Coronary artery (tissue), 2 donors: ENCODE measurements at regions not wholly inside any gene's neighbourhood (a gene's known extent, or its start where the extent isn't known, plus 50 kb on each side); places are given as distances from the start of the nearest gene placed in this dataset.

ENCODE experiments used
- DNase-seq: peaks from one replicate; pipeline ENCODE4 v3.0.0-alpha.2; 2017; ENCODE audit warnings: low spot score
- H3K27ac ChIP-seq, 2 donors: fragments of 200-600 bp; sonication (generic); one replicate each; pipeline ENCODE4 v1.5.1; 2016 to 2019
- H3K4me3 ChIP-seq: fragments of 200-600 bp; sonication (generic); 2 replicates; pipeline ENCODE4 v1.5.1; 2016; ENCODE audit warnings: mild to moderate bottlenecking, moderate library complexity
- TF ChIP-seq, protein P1 (sequence below): fragments of 200-600 bp; sonication (generic); IDR thresholded peaks from one replicate; pipeline ENCODE4 v1.5.1; 2019; ENCODE audit warnings: antibody characterized with exemption

DNA sequence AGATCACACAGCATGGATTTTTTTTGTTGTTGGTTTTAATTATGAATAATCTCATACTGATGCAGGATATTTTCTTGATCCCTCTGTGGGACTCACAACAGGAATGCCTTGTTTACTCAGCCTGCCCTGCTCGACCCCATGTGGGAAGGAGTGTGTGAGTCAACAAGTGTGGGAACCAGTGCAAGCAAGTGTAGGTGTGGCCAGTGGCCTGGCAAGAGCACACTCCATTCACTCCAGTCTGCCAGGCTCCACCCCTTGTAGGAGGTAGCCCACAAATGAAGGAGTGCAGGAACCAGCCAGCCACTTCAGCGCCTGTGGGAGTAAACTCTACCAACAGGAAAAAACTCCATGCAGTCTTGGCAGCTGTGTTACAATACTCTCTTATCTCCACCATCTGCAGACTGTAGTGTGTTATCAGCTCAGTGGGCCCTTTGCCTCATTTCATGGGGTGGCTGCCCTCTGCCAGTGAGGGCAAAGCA, 393.6 kb downstream of the OTOL1 start:
- no peak for DNase-seq
- TF ChIP-seq, protein P1, sequence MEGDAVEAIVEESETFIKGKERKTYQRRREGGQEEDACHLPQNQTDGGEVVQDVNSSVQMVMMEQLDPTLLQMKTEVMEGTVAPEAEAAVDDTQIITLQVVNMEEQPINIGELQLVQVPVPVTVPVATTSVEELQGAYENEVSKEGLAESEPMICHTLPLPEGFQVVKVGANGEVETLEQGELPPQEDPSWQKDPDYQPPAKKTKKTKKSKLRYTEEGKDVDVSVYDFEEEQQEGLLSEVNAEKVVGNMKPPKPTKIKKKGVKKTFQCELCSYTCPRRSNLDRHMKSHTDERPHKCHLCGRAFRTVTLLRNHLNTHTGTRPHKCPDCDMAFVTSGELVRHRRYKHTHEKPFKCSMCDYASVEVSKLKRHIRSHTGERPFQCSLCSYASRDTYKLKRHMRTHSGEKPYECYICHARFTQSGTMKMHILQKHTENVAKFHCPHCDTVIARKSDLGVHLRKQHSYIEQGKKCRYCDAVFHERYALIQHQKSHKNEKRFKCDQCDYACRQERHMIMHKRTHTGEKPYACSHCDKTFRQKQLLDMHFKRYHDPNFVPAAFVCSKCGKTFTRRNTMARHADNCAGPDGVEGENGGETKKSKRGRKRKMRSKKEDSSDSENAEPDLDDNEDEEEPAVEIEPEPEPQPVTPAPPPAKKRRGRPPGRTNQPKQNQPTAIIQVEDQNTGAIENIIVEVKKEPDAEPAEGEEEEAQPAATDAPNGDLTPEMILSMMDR = no peak
- H3K4me3 ChIP-seq = no peak overlapping the region
- H3K27ac ChIP-seq = no peak overlapping the region

DNA sequence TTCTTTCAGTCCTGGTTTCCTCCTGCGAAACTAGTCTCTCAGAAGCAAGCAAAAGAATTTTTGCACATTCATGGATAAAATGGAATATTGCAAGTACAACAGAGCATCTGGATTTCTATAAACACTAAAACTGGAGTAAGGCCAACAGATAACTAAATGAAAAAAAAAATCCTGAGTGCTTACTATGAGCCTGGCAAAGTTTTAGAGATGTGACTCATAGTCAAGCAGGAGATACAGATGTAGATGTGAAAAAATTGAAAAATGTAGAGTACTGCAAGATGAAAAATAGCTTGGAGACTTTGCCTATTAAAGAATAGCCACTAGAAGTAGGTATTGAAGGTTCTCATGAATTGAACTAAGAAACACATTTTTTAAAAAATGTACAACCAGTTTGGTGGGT, 397.4 kb downstream of the OTOL1 start:
- Histone ChIP-seq H3K27ac (no peak overlapping the region), H3K4me3 (no peak overlapping the region)
- DNase-seq = no peak
- TF ChIP-seq, protein P1 = no peak

DNA sequence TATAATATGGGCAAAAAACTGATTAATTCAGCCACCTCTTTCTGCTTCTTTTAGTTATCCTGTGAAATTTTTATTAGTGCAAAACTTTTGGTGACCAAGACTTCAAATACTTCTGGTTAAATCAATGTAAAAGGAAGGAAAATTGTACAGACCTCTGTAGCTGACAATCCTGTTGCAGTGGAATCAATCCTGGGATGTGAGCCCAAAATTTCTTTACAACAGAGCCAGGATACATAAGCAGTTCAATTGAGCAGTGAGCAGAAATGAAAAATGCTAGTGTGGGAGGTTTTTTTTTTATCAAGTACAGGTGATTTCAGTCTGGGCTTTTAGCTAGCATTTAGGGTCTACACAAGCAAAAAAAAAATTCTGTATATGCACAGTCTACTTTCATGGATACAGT, 398.0 kb downstream of the OTOL1 start:
- DNase-seq = no peak
- Histone ChIP-seq H3K27ac (no peak overlapping the region), H3K4me3 (no peak overlapping the region)
- TF ChIP-seq, protein P1 = no peak

DNA sequence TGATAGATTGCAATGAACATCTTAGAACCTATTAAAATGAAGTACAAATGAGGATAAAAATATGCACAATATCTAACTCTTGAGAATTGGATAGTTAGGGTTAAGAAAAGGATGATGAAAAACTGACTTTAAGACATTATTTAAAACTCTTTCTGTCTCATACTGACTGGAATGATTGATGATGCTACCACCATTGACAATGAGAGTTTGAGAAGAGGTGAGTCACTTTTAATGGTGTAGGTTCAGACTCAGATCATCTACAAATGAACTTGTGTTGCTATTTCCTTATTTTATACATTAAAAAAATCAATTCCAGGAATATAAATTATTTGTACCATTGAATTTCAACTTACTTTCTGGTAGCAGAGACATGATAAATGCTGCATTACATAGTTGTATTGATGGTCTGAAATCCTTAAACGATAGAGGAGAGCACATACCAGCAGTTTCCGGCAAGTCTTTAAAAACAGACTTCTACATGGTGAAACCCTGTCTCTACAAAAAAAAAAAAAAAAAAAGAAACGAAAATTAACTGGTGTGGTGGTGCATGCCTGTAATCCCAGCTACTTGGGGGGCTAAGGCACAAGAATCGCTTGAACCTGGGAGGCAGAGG, 409.0 kb downstream of the OTOL1 start:
- TF ChIP-seq, protein P1 = no peak
- DNase-seq = no peak
- Histone ChIP-seq H3K27ac (no peak overlapping the region), H3K4me3 (no peak overlapping the region)

DNA sequence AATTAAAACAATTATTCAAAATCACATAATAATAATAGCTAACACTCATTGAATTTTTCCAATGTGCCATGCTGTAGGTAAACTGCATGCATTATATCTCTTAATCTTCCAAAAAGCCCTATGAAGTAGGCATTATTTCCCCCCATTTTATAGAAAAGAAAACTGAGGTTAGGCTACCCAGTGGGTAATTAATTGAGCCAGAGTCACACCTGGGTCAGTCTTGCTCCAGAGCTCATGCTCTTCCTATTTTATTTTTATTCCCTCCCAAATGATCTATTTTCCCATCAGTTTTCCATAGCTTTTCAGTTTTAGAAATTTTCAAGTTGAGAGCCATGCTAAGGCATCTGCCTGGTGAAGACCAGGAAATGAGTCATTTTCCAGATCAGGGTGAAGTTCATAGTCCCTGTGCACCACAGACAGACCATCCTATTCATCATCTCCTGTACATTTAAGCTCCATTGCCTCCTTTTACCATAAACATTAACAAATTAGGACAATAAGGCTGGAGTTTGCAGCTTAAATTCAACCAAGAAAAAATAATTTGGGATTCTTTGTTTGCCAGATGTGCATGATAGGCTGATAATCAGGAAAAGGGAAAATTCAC, 417.3 kb downstream of the OTOL1 start:
- TF ChIP-seq, protein P1 = no peak
- Histone ChIP-seq H3K27ac (no peak overlapping the region), H3K4me3 (no peak overlapping the region)
- no peak for DNase-seq

DNA sequence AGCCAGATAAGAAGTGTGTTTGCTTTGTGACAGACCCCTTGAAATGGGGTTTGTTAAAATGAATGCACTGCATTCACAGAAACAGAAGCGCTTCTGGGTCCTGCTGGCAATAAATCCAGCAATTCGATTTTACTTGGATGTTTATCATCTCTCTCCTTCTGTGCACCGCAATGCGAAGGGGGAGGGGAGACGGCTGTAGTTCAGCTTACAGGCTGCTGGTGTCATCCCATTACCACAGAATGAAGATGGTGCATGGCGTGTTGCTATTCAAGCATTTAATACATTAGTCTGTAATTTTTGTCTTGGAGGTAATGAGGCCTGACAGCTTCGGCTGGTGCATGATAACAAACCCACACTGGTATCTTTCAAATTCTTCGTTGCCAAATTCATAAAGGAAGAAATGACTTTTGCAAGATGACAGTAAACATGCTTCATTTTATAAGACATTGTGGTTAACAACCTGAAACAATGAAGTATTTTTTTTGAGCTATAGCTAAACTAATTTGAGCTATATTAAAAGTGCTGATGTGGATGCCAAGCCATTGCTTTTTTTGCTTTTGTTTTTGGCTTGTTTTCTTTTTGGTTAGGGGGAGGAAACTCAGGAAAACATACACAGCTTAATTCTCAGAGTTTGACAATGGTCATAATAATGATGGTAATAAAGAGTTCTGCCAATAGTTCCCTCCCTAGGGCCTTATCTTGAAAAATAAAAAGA, 418.3 kb downstream of the OTOL1 start:
- no peak overlapping the region for H3K4me3 ChIP-seq
- no peak for DNase-seq

More for the DNA sequence above, 418.3 kb downstream of the OTOL1 start:
- TF ChIP-seq, protein P1 = peak; percentile 19
- no peak overlapping the region for H3K27ac ChIP-seq
